ENCODE measurements at regions not wholly inside any gene's neighbourhood (a gene's known extent, or its start where the extent isn't known, plus 50 kb on each side); places are given as distances from the start of the nearest gene placed in this dataset.

DNA sequence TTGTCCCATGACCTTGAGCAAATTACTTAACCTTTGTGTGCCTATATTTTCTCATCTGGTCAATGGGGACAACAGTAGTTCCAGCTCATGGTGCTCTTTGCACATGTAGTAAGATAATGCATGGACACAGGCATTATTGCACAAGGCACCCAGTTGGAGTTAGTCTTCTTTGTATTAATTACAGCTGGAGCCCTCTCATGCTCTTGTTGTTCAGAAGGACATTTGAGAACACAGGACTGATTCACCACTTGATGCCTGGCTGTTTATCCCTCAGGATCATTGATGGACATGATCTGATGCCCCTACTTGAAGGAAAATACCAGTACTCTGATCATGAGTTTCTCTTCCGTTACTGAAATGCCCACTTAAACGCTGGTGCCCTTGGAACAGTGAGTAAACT, 1068.6 kb downstream of the NLGN4Y start:
- H3K36me3 ChIP-seq = no peaks in the 10 kb centered on the region
- TF ChIP-seq POLR2A (IDR thresholded peaks at IDR 0.05) = no peak
- TF ChIP-seq, protein P1, sequence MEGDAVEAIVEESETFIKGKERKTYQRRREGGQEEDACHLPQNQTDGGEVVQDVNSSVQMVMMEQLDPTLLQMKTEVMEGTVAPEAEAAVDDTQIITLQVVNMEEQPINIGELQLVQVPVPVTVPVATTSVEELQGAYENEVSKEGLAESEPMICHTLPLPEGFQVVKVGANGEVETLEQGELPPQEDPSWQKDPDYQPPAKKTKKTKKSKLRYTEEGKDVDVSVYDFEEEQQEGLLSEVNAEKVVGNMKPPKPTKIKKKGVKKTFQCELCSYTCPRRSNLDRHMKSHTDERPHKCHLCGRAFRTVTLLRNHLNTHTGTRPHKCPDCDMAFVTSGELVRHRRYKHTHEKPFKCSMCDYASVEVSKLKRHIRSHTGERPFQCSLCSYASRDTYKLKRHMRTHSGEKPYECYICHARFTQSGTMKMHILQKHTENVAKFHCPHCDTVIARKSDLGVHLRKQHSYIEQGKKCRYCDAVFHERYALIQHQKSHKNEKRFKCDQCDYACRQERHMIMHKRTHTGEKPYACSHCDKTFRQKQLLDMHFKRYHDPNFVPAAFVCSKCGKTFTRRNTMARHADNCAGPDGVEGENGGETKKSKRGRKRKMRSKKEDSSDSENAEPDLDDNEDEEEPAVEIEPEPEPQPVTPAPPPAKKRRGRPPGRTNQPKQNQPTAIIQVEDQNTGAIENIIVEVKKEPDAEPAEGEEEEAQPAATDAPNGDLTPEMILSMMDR (IDR thresholded peaks at IDR 0.05) = no peak
- no peaks in the 10 kb centered on the region for H3K27me3 ChIP-seq
- H3K4me1 ChIP-seq = no peaks in the 10 kb centered on the region
- H3K9me3 ChIP-seq = no peaks in the 10 kb centered on the region
- H3K27ac ChIP-seq = no peak overlapping the region
- intact Hi-C loops (cut with DNase I) = no loop called here
- H3K4me3 ChIP-seq (replicated peaks in 1 of 3) = no peak overlapping the region
- 87 to 89% methylated on average over 2 of the region's 2 CpGs for WGBS, 2 donors
- DNase-seq = no peak

- H3K36me3 ChIP-seq = no peaks in the 10 kb centered on the region
- no peak overlapping the region for H3K4me3 ChIP-seq (replicated peaks in 1 of 3)
- H3K27me3 ChIP-seq = no peaks in the 10 kb centered on the region
- H3K4me1 ChIP-seq = no peaks in the 10 kb centered on the region
- WGBS, 2 donors = 76 to 79% methylated on average over 4 of the region's 4 CpGs
- H3K9me3 ChIP-seq = no peaks in the 10 kb centered on the region
- no peak for DNase-seq
- H3K27ac ChIP-seq = no peak overlapping the region
- TF ChIP-seq, protein P1 (IDR thresholded peaks at IDR 0.05) = no peak
- no peak for TF ChIP-seq POLR2A (IDR thresholded peaks at IDR 0.05)
- intact Hi-C loops (cut with DNase I) = no loop called here
These were observed 1069.3 kb downstream of the NLGN4Y start for GRCh38 chrY:15593476-15594160.

- no peak for DNase-seq
- TF ChIP-seq POLR2A (IDR thresholded peaks at IDR 0.05) = no peak
- TF ChIP-seq, protein P1 (IDR thresholded peaks at IDR 0.05) = no peak
- intact Hi-C loops (cut with DNase I) = no loop called here
- Histone ChIP-seq H3K36me3 (no peaks in the 10 kb centered on the region), H3K27ac (no peak overlapping the region), H3K27me3 (no peaks in the 10 kb centered on the region), H3K4me1 (no peaks in the 10 kb centered on the region), H3K9me3 (no peaks in the 10 kb centered on the region), H3K4me3 (replicated peaks in 1 of 3) (no peak overlapping the region)
- WGBS, 2 donors = 62 to 76% methylated on average over 3 of the region's 3 CpGs
These were observed 1069.8 kb downstream of the NLGN4Y start for GRCh38 chrY:15594179-15594578.

GRCh38 chrY:15600565-15600964, 1076.2 kb downstream of the NLGN4Y start:
- Histone ChIP-seq H3K4me3 (replicated peaks in 1 of 3) (no peak overlapping the region), H3K36me3 (no peaks in the 10 kb centered on the region), H3K27me3 (no peaks in the 10 kb centered on the region), H3K9me3 (no peaks in the 10 kb centered on the region), H3K4me1 (no peaks in the 10 kb centered on the region), H3K27ac (no peak overlapping the region)
- intact Hi-C loops (cut with DNase I) = no loop called here
- WGBS, 2 donors = 86 to 92% methylated on average over 3 of the region's 3 CpGs
- no peak for DNase-seq
- TF ChIP-seq, protein P1 (IDR thresholded peaks at IDR 0.05) = no peak
- TF ChIP-seq POLR2A (IDR thresholded peaks at IDR 0.05) = no peak

- intact Hi-C loops (cut with DNase I) = no loop called here
- no peak for DNase-seq
- no peaks in the 10 kb centered on the region for H3K4me1 ChIP-seq
- H3K9me3 ChIP-seq = no peaks in the 10 kb centered on the region
- no peak overlapping the region for H3K4me3 ChIP-seq (replicated peaks in 1 of 3)
- H3K27ac ChIP-seq = no peak overlapping the region
- no peaks in the 10 kb centered on the region for H3K27me3 ChIP-seq
- TF ChIP-seq, protein P1 (IDR thresholded peaks at IDR 0.05) = no peak
- H3K36me3 ChIP-seq = no peaks in the 10 kb centered on the region
These were observed 1100.0 kb downstream of the NLGN4Y start for GRCh38 chrY:15624370-15624769.
